GM12878 (cell line): ENCODE measurements at regions not wholly inside any gene's neighbourhood (a gene's known extent, or its start where the extent isn't known, plus 50 kb on each side); places are given as distances from the start of the nearest gene placed in this dataset.
A peak's percentile ranks its signal among the peaks of the same experiment; 100 is the strongest.

ENCODE experiments used
- ATAC-seq: fragments of 200-7000 bp; cut with Tn5 transposase; 3 replicates; pipeline ENCODE4 v1.9.1; 2020; ENCODE audit warnings: mild to moderate bottlenecking, moderate library complexity
- BruUV-seq: library from RNA; stranded (reverse); fragments of 400-500 nt; replicated peaks from 2 replicates; lab custom pipeline; 2021; lab: Mats Ljungman, UMichigan
- CTCF ChIA-PET: fragments of 300-600 bp; sonication (Branson Sonifier 250); formaldehyde crosslinking; extraction: SDS; loops from one replicate; lab custom pipeline; 2021; ENCODE audit warnings: inconsistent platforms; lab: Yijun Ruan, JAX
- POLR2A ChIA-PET: fragments of 350-600 bp; formaldehyde crosslinking; extraction: SDS; loops from one replicate; lab custom pipeline; 2021; ENCODE audit warnings: inconsistent platforms; lab: Charles Lee
- RAD21 ChIA-PET: fragments of 300-600 bp; sonication (Branson Sonifier 250); formaldehyde crosslinking; loops from one replicate; lab custom pipeline; 2023; ENCODE audit warnings: antibody characterized with exemption; ENCODE audit not compliant: unreplicated experiment; lab: Charles Lee
- SMC1A ChIA-PET: fragments of 300-600 bp; sonication (Branson Sonifier 250); formaldehyde crosslinking; loops from one replicate; lab custom pipeline; 2023; ENCODE audit not compliant: unreplicated experiment, uncharacterized antibody; lab: Charles Lee
- DNase-seq: peaks from one replicate; pipeline ENCODE4 v3.0.0-alpha.2; 2011; ENCODE audit warnings: low read depth, low spot score
- FAIRE-seq: peaks from 3 replicates; lab custom pipeline; 2011; peaks lifted over from hg19 to GRCh38; lab: Jason Lieb, UNC
- H2AFZ ChIP-seq: 2 replicates; pipeline ENCODE4 v1.6.0; 2011; ENCODE audit warnings: low read depth, low read length, control low read depth; ENCODE audit not compliant: control insufficient read depth
- H3K27ac ChIP-seq: 2 replicates; pipeline ENCODE4 v1.5.1; 2011; ENCODE audit warnings: control low read depth; ENCODE audit not compliant: control insufficient read depth, insufficient read depth
- H3K27me3 ChIP-seq, 2 experiments: replicated peaks in 1 of 2; 2 replicates each; pipeline versions ENCODE4 v1.6.0 to v1.6.1; 2011; ENCODE audit warnings: low read length in 1 of 2; ENCODE audit not compliant: control insufficient read depth in 2 of 2, insufficient read depth in 2 of 2
- H3K36me3 ChIP-seq, 2 experiments: 2 replicates each; pipeline ENCODE4 v1.5.1; 2011; ENCODE audit warnings: low read length in 1 of 2; ENCODE audit not compliant: control insufficient read depth in 2 of 2, insufficient read depth in 2 of 2
- H3K4me1 ChIP-seq: 2 replicates; pipeline ENCODE4 v1.6.1; 2011; ENCODE audit warnings: mild to moderate bottlenecking, low read length, moderate library complexity, mixed read lengths; ENCODE audit not compliant: control insufficient read depth, insufficient read depth
- H3K4me2 ChIP-seq: 2 replicates; pipeline ENCODE4 v1.6.0; 2011; ENCODE audit warnings: control low read depth; ENCODE audit not compliant: control insufficient read depth, insufficient read depth
- H3K4me3 ChIP-seq: fragments of 200-600 bp; sonication (generic); 2 replicates; pipeline ENCODE4 v1.5.1; 2016
- H3K79me2 ChIP-seq: 2 replicates; pipeline ENCODE4 v1.6.0; 2011; ENCODE audit warnings: low read length; ENCODE audit not compliant: control insufficient read depth, insufficient read depth
- H3K9ac ChIP-seq: 2 replicates; pipeline ENCODE4 v1.8.0; 2011; ENCODE audit warnings: low read length, control low read depth, mixed read lengths; ENCODE audit not compliant: control insufficient read depth, insufficient read depth
- H3K9me3 ChIP-seq: replicated peaks from 3 replicates; pipeline ENCODE4 v1.5.1; 2011; ENCODE audit warnings: mild to moderate bottlenecking, low read length; ENCODE audit not compliant: control insufficient read depth, insufficient read depth
- H4K20me1 ChIP-seq: 2 replicates; pipeline ENCODE4 v1.6.0; 2011; ENCODE audit not compliant: control insufficient read depth, insufficient read depth
- BACH1 ChIP-seq: fragments of 450-650 bp; IDR thresholded peaks from 2 replicates; pipeline ENCODE4 v1.6.1; 2017; ENCODE audit warnings: mild to moderate bottlenecking, borderline replicate concordance
- BCLAF1 ChIP-seq: fragments of 450-650 bp; IDR thresholded peaks from 2 replicates; pipeline ENCODE4 v1.6.1; 2017; ENCODE audit warnings: antibody characterized with exemption, mild to moderate bottlenecking, moderate library complexity
- BHLHE40 ChIP-seq, 2 experiments: fragments of 450-650 bp in 1 of 2; IDR thresholded peaks; 2 replicates each; pipeline ENCODE4 v1.6.1; 2011 to 2017; ENCODE audit warnings: low read depth in 2 of 2, borderline replicate concordance in 1 of 2, improper control_type of control experiment in 1 of 2, low read length in 1 of 2, mild to moderate bottlenecking in 1 of 2
- EGR1 ChIP-seq, 2 experiments: IDR thresholded peaks; 1 replicate in 1 of 2; 2 replicates in 1 of 2; pipeline ENCODE4 v1.6.1; 2011 to 2012; ENCODE audit warnings: low read depth in 2 of 2, low read length in 2 of 2, borderline replicate concordance in 1 of 2, mild to moderate bottlenecking in 1 of 2, moderate library complexity in 1 of 2
- EP300 ChIP-seq, 2 experiments: fragments of 150-350 bp in 1 of 2; IDR thresholded peaks; 2 replicates each; pipeline ENCODE4 v1.6.1; 2011 to 2012; ENCODE audit warnings: low read depth in 2 of 2, low read length in 2 of 2, borderline replicate concordance in 1 of 2, improper control_type of control experiment in 1 of 2, inconsistent platforms in 1 of 2; ENCODE audit not compliant: control insufficient read depth in 1 of 2
- HDAC6 ChIP-seq: fragments of 200-600 bp; sonication (generic); IDR thresholded peaks from one replicate; pipeline ENCODE4 v1.8.0; 2017; ENCODE audit warnings: antibody characterized with exemption; ENCODE audit not compliant: unreplicated experiment
- IRF4 ChIP-seq: IDR thresholded peaks from 2 replicates; pipeline ENCODE4 v1.6.1; 2011; ENCODE audit warnings: low read depth, low read length
- LARP7 ChIP-seq: fragments of 450-650 bp; IDR thresholded peaks from 2 replicates; pipeline ENCODE4 v1.6.1; 2017; ENCODE audit warnings: mild to moderate bottlenecking
- MAX ChIP-seq: IDR thresholded peaks from 2 replicates; pipeline ENCODE4 v1.6.1; 2012; ENCODE audit warnings: low read depth, low read length, improper control_type of control experiment
- NBN ChIP-seq: fragments of 450-650 bp; IDR thresholded peaks from 2 replicates; pipeline ENCODE4 v1.6.1; 2016
- NR2F1 ChIP-seq: fragments of 450-650 bp; conservative IDR thresholded peaks from 2 replicates; pipeline ENCODE4 v1.6.1; 2017; ENCODE audit warnings: mild to moderate bottlenecking
- POLR2AphosphoS2 ChIP-seq: IDR thresholded peaks from 2 replicates; pipeline ENCODE4 v1.6.1; 2011; ENCODE audit warnings: low read depth, mild to moderate bottlenecking, low read length, improper control_type of control experiment, moderate library complexity
- POLR2AphosphoS5 ChIP-seq: IDR thresholded peaks from 2 replicates; pipeline ENCODE4 v1.6.1; 2011; ENCODE audit warnings: mild to moderate bottlenecking, low read length, inconsistent platforms
- RAD21 ChIP-seq: IDR thresholded peaks from 2 replicates; pipeline ENCODE4 v1.6.1; 2011; ENCODE audit warnings: mild to moderate bottlenecking, low read depth, low read length, moderate library complexity; ENCODE audit not compliant: insufficient read depth
- RELB ChIP-seq: fragments of 450-650 bp; IDR thresholded peaks from 2 replicates; pipeline ENCODE4 v1.6.1; 2017; ENCODE audit warnings: low read depth, mild to moderate bottlenecking, moderate library complexity
- WGBS: methylation state at CpG from one replicate; pipeline ENCODE4 v1.1.6; 2016; ENCODE audit warnings: low lambda C conversion rate; ENCODE audit not compliant: insufficient replicate concordance, insufficient coverage; ENCODE audit errors: missing lambda C conversion rate; 5-methylcytosine and 5-hydroxymethylcytosine counted together
- in situ Hi-C: fragments of 300-500 bp; cut with MboI; formaldehyde crosslinking; loops from 9 replicates; pipeline ENCODE4 v1.14.3; 2018; ENCODE audit warnings: mixed read lengths
- intact Hi-C: fragments of 100-400 bp; cut with micrococcal nuclease; formaldehyde crosslinking; loops from one replicate; pipeline ENCODE4 v1.14.2; 2022; ENCODE audit not compliant: unreplicated experiment

GRCh38 chr6:78253618-78254017, 600.8 kb downstream of the MEI4 start:
- ATAC-seq, result peak; percentile 85
- no peaks in the 10 kb centered on the region for H3K36me3 ChIP-seq
- no TSS peak for BruUV-seq
- no peaks in the 10 kb centered on the region for H3K4me1 ChIP-seq
- 0% methylated on average over 2 of the region's 2 CpGs for WGBS
- H3K27me3 ChIP-seq, result no peaks in the 10 kb centered on the region
- ChIA-PET CTCF (no interaction called here), RAD21 (no interaction called here), SMC1A (interaction anchor here (1.2 kb wide), 1 partner anchor 18 kb away, joined by 3 read pairs; no protein-coding TSS in a partner anchor)
- H4K20me1 ChIP-seq, result no peaks in the 10 kb centered on the region
- no peak overlapping the region for H3K9ac ChIP-seq
- H2AFZ ChIP-seq, result no peak overlapping the region
- 0 out of 2 replicates have a peak, but pooled peaks have one; percentile 28 for TF ChIP-seq NR2F1
- no peak for TF ChIP-seq LARP7
- no peak for TF ChIP-seq EP300 (IDR thresholded peaks at IDR 0.05; ENCODE audit: borderline replicate concordance in 1 of 2, control insufficient read depth in 1 of 2, low read depth in 2 of 2, low read length in 2 of 2)
- TF ChIP-seq BHLHE40 (IDR thresholded peaks at IDR 0.05; ENCODE audit: borderline replicate concordance in 1 of 2, low read depth in 2 of 2, low read length in 1 of 2), result peak in 1 of 2 experiments; percentile 81; a peak in 2 of 4 replicates
- TF ChIP-seq IRF4, result no peak
- TF ChIP-seq NBN, result no peak
- no peak for TF ChIP-seq POLR2AphosphoS2
- TF ChIP-seq POLR2AphosphoS5, result no peak
- TF ChIP-seq EGR1 (IDR thresholded peaks at IDR 0.05; ENCODE audit: borderline replicate concordance in 1 of 2, low read depth in 2 of 2, low read length in 2 of 2), result no peak
- TF ChIP-seq MAX, result no peak
- TF ChIP-seq RAD21, result no peak
- no peak for TF ChIP-seq HDAC6
- TF ChIP-seq BACH1, result no peak
- no peak for TF ChIP-seq BCLAF1
- TF ChIP-seq RELB, result no peak
- TF ChIP-seq, all 136 proteins: peak for 2
- POLR2A ChIA-PET, result no interaction called here
- H3K4me3 ChIP-seq, result no peak overlapping the region
- DNase-seq, result no peak
- in situ Hi-C loops, result loop anchor here (5.0 kb wide), 1 partner anchor 84 kb away; no protein-coding TSS in a partner anchor
- intact Hi-C loops, result no loop called here
- no peaks in the 10 kb centered on the region for H3K79me2 ChIP-seq
- FAIRE-seq, result no peak
- no peak overlapping the region for H3K27ac ChIP-seq
- no peaks in the 10 kb centered on the region for H3K9me3 ChIP-seq
- H3K4me2 ChIP-seq, result no peak overlapping the region
